HG03039 (cell line): ENCODE measurements at regions not wholly inside any gene's neighbourhood (a gene's known extent, or its start where the extent isn't known, plus 50 kb on each side); places are given as distances from the start of the nearest gene placed in this dataset.

Experiments used
- ATAC-seq: cut with Tn5 transposase; IDR thresholded peaks from one replicate; pipeline ENCODE4 v1.9.1; 2021; ENCODE audit warnings: mild to moderate bottlenecking, moderate library complexity; ENCODE audit not compliant: unreplicated experiment

GRCh38 chr4:23269566-23269965 is 576.8 kb downstream of the GBA3 start:
- no peak for ATAC-seq

- ATAC-seq = no peak
Observed at GRCh38 chr4:23268072-23268771, 575.5 kb downstream of the GBA3 start.

GRCh38 chr4:23266401-23266800 is 573.7 kb downstream of the GBA3 start:
- ATAC-seq = no peak

- ATAC-seq = no peak
Observed at GRCh38 chr4:23260511-23260910, 567.8 kb downstream of the GBA3 start.

GRCh38 chr4:23245203-23245832 is 552.6 kb downstream of the GBA3 start:
- ATAC-seq = no peak

GRCh38 chr4:23242962-23243361 is 550.2 kb downstream of the GBA3 start:
- ATAC-seq = no peak

- no peak for ATAC-seq
Observed at GRCh38 chr4:23241408-23241807, 548.7 kb downstream of the GBA3 start.

- ATAC-seq = no peak
Observed at GRCh38 chr4:23238848-23239247, 546.1 kb downstream of the GBA3 start.

- ATAC-seq = no peak
Observed at GRCh38 chr4:23237771-23238170, 545.0 kb downstream of the GBA3 start.

GRCh38 chr4:23235628-23236390 is 543.1 kb downstream of the GBA3 start:
- no peak for ATAC-seq

GRCh38 chr4:23234716-23235115 is 542.0 kb downstream of the GBA3 start:
- ATAC-seq = no peak

GRCh38 chr4:23234018-23234417 is 541.3 kb downstream of the GBA3 start:
- ATAC-seq = no peak

GRCh38 chr4:23233596-23233995 is 540.9 kb downstream of the GBA3 start:
- no peak for ATAC-seq

- ATAC-seq = no peak
Observed at GRCh38 chr4:23232987-23233386, 540.2 kb downstream of the GBA3 start.

GRCh38 chr4:23225564-23225963 is 532.8 kb downstream of the GBA3 start:
- ATAC-seq = no peak

GRCh38 chr4:23224684-23225420 is 532.1 kb downstream of the GBA3 start:
- ATAC-seq = no peak

GRCh38 chr4:23220911-23221310 is 528.2 kb downstream of the GBA3 start:
- no peak for ATAC-seq

GRCh38 chr4:23219779-23220408 is 527.2 kb downstream of the GBA3 start:
- ATAC-seq = no peak

GRCh38 chr4:23213198-23213597 is 520.5 kb downstream of the GBA3 start:
- ATAC-seq = no peak

- no peak for ATAC-seq
Observed at GRCh38 chr4:23212558-23212957, 519.8 kb downstream of the GBA3 start.

- ATAC-seq = no peak
Observed at GRCh38 chr4:23207059-23207458, 514.3 kb downstream of the GBA3 start.
